ENCODE measurements at regions not wholly inside any gene's neighbourhood (a gene's known extent, or its start where the extent isn't known, plus 50 kb on each side); places are given as distances from the start of the nearest gene placed in this dataset.

GRCh38 chr10:107741971-107742370 lies 577.5 kb upstream of the SORCS1 start:
- TF ChIP-seq CTCF (conservative IDR thresholded peaks at IDR 0.05; ENCODE audit: low read depth, low read length) (no peak), EZH2 (IDR thresholded peaks at IDR 0.05; ENCODE audit: low read length, unreplicated experiment) (no peak), EZH2phosphoT487 (IDR thresholded peaks at IDR 0.05; ENCODE audit: borderline replicate concordance, low read length) (no peak)
